ENCODE measurements at regions not wholly inside any gene's neighbourhood (a gene's known extent, or its start where the extent isn't known, plus 50 kb on each side); places are given as distances from the start of the nearest gene placed in this dataset.

DNA sequence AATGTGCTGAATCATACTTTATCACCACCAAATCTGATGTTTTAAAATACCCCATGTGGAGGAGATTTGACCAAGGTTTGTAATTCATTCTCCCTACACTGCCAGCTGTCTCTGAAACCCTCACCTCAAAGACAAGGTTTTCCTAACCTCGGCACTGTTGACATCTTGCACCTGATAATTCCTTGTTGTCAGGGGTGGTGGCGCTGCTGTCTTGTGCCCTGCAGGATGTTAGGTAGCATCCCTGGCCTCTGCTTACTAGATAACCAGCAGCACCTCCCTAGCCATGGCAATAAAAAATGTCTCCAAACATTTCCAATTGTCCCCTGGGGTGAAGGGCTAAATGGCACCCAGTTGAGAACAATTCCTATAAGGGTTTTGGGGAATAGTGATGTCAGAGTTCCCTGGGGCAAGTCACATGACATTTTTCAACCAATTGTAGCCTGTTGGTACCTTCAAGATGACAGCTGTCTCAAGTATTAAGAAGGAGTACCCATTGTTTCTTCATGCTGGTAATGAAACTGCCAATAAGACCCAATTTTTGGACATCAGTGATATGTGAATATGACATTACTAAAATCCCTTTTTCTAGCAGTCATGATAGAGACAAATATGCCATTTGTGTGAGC lies 160.6 kb upstream of the PLCXD3 start:
- no peak for DNase-seq (ENCODE audit: low read depth, low spot score)

DNA sequence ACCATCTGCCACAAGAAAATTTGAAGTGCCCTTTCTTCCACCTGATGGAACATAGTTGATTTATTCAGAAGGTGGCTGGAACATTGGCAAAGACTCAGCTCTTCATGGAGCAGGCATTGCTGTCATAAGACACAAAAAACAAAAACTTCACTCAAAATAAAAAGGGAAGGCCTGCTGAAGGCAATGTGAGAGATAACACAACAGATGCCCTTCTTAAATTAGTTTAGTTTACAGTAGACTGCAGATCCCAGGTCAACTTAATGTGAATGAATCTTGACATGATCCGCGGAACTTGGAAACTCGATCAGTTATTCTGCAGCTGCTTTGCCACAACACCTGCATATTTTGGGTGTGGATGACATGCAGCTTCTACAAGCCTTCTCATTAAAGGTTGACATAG lies 159.8 kb upstream of the PLCXD3 start:
- DNase-seq (ENCODE audit: low read depth, low spot score), result no peak

DNA sequence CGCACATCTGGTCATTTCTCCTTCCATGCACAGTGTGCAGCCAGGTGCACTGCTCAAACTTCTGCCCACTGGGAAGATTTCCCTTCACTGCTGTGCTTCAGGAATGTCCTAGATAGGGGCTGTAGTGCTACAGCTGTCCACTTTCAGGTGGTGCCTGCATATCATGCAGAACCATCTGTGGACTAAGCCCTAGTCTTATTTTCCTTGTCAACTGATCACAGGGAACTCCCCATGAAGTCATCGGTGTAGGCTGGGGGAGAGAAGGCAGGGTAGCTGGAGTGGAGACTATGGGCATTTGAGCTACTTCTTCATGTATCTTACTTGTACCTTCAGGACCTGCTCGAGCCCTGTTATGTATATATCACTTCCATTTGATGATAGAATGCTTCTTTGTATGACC lies 150.9 kb upstream of the PLCXD3 start:
- no peak for DNase-seq (ENCODE audit: low read depth, low spot score)

DNA sequence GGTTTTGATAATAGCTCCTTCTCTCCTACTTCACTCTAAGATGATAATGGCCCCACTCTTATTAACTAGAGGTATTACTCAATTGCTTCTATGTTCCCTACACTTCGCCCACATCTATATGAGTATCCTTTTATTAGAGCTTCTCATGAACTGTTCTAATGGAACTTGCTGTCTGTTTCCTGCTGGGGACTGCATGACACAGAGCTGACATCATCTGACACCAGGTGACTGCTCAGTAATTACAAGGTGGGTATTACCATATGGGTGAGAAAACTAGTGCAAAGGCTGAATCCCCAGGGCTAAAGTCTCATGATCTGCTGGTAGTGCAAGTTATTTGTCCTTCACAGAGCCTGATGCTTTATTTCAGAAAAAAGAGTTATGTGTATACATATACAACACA lies 146.2 kb upstream of the PLCXD3 start:
- no peak for DNase-seq (ENCODE audit: low read depth, low spot score)

DNA sequence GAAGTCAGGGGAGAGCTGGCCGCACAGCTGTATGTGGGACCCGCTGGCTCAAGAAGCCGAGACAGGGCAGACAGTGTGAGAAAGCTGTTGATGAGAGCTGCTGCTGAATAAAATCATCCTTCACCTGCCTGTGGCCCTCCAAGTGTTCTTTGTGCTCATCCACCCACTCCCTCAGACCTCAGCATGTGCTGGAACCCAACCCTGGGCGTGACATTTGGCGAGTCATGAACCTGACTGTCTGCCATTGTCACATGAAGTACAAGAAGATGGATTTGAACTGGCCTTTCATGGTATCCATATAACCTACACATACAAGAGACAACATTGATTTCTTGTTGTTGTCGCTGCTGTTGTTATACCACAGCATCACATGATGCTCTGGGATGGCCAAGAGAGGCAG lies 139.7 kb upstream of the PLCXD3 start:
- DNase-seq (ENCODE audit: low read depth, low spot score), result no peak

DNA sequence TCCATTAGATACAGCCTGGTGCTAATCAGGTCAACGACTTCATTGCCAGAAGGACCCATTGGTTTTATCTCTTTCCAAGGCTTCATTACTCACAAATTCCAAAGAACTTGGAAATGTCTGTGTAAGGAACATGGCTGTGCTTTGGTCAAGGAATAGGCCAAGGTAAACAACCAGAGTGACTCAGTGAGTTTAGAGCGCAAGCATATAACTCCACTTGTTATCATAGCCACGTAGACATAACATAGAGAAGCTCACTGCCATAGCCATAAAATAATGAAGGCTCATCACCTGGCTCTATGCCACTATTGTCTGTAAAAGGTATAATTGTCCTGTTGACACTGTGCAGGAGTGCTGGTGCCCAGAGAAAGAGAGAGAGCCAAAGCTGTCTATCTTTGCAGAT lies 139.3 kb upstream of the PLCXD3 start:
- DNase-seq (ENCODE audit: low read depth, low spot score), result no peak

DNA sequence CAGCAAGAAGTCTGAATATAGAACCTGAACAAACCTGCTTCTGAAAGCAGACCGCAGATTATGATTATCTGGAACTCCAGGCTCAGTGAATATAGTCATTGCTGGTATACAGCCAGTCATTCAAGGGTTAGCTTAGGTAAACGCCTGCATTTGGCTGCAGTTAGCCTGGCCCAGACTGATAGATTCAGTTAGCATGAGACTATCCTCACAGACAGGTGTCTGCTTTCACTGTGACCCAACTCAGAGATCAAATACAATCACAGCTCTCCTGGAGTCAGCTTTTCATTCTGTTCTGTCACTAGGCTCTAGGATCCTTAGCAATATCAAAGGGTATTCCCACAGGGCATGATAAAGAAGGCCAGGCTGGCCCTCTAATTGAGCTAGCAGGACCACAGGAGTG lies 138.6 kb upstream of the PLCXD3 start:
- no peak for DNase-seq (ENCODE audit: low read depth, low spot score)

DNA sequence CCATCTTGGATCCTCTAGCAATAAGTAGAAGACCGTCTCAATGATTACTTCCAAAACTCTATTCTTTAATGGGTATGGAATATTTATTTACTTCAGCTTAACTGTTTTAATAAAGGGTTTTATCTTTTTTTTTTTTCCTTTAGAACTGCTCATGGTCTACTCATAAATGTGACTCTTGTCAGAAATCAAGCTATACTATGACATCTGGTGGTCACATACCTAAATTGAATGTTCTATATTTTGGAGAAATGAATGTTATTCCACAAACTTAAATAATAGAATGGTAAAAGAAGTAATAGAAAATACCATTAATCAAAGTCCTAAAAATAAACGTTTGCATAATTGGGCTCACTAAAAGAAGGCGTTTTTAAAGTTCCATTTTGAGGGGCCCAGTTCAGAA lies 131.2 kb upstream of the PLCXD3 start:
- DNase-seq (ENCODE audit: low read depth, low spot score), result no peak

DNA sequence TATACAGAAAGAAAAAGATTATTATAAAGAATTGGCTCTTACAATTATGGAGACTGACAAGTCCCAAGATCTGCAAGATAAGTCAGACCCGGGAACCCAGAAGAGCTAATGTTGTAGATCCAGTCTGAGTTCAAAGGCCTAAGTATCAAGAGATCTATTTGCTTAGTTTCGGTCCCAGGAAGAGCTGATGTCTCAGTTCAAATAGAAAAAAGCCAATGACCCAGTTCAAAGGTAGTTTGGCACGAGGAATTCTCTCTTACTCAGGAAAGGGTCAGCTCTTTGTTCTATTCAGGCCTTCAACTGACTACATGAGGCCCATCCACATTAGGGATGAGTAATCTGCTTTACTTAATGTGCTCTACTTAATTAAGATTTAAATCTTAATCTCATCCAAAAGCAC lies 128.3 kb upstream of the PLCXD3 start:
- DNase-seq (ENCODE audit: low read depth, low spot score), result no peak

DNA sequence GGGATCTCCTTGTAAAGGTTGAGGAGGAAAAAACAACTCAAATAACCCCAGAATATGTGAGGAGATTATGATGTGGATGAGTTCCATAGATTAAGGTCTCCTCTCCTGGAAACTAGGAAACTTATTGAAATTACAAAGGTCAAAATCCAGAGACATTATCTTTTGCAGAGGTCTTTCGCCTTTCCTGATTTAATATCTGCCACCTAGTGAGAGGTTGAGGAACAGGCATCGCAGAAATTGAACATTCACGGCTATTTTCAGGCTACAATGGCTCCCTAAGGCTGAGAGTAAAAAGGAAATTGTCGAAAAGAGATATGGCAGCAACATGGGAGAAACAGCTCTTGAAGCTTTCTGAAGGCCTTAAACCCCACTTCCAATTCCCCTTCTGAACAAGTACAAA lies 127.5 kb upstream of the PLCXD3 start:
- DNase-seq (ENCODE audit: low read depth, low spot score), result no peak

DNA sequence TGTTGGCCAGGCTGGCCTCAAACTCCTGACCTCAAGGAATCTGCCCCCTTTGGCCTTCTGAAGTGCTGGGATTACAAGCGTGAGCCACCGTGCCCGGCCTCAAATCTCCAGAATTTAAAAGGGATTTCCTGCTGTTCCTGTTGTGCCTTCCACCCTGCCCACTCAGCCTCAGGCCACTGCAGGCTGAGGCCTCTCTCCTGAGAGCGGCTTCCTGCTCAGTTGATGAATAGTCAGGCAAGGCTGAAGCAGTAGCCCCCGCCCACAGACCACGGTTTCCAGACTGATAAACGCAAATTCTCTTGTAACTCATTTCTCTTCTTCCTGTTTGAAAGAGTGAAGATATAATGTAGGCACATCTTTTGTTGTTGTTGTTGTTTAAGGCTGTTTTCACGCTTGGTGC lies 127.0 kb upstream of the PLCXD3 start:
- DNase-seq (ENCODE audit: low read depth, low spot score), result no peak

DNA sequence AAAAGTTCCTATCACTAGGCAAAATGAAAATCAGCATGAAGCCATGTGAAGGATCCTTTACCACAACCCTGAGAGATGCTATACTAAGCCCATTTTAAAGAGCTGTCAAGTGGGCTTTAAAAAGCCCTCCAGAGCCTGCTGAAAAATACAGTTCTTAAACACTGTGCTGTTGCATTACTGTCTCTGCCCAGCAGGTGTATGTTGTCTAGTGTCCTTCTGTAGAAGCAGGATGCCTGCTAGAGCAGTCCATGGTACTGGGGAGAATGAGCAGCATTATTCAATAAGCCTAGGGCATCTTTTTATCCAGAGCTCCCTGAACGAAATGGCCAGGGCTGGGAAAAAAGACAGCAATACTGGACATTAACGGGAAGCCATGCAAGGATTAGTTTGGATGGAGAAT lies 126.2 kb upstream of the PLCXD3 start:
- DNase-seq (ENCODE audit: low read depth, low spot score), result peak; percentile 25

DNA sequence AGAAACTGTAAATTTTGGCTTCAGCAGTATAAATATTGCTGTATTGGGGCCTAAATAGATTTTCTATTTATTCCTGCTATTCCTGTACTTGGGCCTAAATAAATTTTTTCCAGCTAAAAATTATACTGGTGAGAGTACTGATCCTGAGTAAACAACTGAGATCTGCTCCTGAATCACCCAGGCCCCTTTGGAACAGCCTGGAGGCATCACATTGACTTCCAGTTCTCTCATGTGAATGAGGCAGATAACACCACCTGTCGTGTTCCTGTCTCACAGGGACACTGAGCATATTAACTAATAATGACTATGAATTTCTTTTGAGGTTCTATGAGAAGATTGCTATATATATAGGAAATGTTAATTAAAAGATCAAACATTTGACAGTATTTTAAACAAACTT lies 119.5 kb upstream of the PLCXD3 start:
- no peak for DNase-seq (ENCODE audit: low read depth, low spot score)

DNA sequence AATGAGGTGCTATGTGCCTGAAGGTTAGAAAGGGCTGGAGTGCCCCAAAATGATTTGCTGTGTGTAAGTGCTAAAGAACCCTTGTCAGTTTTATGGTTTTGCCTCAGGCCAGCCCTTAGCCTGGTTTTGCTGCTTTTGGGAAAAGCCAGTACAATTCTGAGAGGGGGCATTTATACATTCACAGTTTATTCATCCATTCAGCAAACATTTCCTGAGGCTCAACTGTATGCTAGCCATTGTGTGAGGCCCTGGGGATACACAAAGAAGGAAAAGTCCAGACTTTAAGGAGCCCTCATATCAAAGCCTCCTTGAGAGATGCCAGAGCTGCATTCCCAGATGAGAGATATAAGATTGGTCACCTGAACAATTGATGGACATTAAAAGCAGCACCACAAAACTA lies 115.2 kb upstream of the PLCXD3 start:
- DNase-seq (ENCODE audit: low read depth, low spot score), result no peak

DNA sequence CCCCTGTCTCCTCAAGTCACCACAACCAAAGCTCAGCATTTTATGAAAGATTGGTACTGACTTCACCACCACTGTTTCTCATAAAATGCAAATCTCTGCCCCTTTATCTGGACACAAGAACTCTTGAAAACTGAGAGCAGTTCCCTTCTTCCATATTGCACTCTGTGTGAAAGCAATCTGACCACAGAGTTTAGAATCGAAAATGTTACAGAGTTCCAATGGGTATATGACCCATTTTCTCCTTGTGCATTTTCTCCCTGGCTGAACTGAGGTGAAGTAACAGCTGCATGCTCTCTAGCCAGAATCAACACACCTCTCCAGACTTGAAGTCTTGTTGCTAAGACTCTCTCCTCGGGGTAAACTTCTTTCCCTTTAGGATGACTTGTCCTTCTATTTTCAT lies 111.0 kb upstream of the PLCXD3 start:
- no peak for DNase-seq (ENCODE audit: low read depth, low spot score)

DNA sequence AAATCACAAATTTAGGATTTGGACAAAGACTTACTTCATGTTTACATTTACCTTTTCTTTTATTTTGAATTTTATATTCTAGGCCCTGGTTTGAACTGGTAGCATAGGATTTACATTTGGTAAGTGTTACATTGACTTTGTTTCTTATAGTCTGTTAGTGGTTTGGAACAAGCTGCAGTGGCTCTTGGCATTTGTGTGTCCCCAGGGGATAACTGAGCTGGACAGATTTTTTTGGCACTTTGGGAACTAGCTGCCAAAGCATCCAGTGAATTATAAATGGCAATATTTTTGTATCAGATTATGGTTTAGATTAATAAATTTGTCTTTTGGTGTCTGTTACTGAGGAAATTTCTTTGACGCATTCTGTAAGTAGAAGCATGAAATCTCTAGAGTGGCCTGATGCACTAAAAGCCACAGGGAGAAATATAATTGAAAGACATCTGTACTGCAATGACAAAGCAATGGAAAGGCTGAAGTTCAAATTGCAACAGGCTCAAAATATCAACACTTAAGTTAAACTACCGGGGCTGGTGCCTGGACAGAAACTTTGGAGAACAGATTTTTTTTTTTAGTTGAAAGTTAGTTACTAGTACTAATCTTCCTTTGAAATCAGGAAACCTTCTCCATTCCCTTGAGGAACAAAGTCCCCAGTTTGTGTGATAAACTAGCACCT lies 107.6 kb upstream of the PLCXD3 start:
- no peak for DNase-seq (ENCODE audit: low read depth, low spot score)

DNA sequence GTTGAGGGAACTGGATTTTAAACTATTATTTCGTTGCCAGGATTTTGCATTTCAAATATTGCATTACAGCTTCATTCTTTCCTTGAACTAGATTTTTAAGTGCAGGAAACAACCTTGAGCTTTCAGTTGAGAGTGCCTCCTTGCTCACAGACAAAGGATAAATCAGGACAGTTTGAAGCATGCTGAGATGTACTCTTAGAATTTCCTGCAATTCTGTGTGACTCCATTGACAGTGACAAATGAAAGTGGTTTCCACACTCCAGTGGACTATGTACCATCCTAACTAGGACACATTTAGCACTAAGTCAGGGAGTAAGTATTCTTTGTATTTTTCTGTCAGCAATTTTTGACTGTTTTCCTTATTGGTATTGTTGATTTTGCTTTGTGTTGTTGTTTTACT lies 100.0 kb upstream of the PLCXD3 start:
- DNase-seq (ENCODE audit: low read depth, low spot score), result no peak

DNA sequence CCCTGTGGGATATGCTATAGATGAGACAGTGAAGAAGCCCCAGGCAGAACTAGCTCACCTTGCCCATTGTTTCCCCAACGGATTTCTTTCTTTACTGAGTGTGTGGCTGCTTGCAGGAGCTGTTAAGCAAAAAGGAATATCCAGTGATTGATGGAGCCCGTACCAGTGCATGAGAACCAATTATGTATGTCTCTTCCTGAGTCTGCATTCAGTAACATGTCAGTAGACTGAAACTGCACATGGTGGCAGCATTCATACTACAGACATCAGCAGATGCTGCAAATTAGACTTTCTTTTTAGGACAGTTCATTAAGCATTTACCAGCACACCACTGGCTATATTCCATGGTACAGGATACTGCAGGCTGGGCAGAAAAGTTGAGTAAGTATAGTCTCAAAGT lies 90.3 kb upstream of the PLCXD3 start:
- DNase-seq (ENCODE audit: low read depth, low spot score), result no peak

DNA sequence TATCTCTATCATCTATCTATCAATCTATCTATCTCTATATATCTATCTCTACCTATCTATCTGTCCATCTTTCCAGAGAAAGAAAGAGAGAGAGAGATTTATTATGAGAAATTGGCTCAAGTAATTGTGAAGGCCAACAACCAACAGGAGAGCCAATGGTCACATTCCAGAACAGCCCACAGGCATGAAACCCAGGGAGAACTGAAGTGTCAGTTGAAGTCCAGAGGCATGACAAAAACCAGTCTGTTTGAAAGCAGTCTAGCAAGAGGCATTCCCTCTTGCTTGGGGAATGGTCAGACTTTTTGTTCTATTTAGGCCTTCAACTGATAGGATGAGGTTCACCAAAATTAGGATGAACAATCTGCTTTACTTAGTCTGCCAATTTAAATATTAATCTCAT lies 87.6 kb upstream of the PLCXD3 start:
- DNase-seq (ENCODE audit: low read depth, low spot score), result no peak

DNA sequence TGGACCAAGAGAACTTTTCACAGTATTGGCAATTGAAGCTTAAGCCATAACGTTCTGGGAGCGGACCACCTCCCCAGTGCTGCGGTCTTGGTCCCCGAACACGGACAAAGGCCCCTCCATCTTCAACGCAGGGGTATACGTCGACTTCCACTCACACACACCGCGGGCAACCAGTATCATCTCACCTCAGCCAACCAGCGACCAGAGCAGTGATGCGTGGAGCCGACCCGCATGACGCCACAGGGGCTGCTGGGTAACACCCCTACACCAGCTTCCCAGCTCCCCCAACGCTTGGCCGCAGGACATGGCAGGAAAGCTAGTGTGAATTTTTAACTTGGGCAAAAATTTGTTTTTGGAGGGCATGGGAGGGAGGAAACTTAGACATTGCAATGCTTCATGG lies 77.3 kb upstream of the PLCXD3 start:
- DNase-seq (ENCODE audit: low read depth, low spot score), result no peak

DNA sequence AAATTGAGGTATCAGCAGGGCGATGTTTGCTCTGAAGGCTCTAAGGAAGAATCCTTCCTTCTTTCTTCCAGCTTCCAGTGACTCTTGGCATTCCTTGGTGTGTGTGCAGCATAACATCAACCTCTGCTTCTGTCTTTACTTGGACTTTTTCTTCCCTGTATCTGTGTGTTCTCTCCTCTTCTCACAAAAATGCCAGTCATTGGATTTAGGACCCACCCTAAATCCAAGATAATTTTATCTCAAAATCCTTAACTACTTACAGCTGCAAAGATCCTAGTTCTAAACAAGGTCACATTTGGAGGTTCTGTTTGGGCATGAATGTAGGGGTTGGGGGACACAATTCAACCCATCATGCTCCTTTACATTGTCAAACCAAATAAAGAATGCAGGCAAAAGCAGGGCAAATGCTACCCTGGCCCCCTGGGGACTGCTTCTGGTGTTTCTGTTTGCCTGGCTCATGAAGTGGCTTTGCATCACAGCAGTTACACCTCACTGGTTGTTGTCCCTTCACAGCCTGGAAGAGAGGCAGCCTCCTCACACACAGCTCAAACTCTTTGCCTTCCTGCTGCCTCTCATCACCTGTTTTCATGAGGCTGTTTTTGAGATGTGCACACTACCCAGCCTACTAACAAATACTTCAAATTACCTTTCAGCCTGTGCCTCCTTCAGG lies 64.8 kb upstream of the PLCXD3 start:
- peak; percentile 12 for DNase-seq (ENCODE audit: low read depth, low spot score)

DNA sequence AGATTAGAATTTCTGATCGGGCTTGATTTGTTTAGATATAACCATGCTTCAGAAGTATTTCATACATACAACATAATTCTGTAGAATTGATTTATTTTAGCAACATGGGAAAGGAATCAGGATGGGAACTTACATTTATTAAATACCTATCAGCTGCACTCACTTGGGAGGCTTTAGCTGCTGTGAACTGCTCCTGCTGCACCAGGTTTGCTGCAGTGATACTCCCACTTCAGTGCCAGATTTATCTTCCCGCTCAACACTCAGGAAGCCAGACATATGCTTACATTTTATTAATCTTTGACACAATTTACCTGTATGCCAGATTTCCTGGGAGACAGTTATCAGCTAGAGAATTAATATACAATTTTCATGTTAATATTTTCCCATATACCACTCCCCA lies 64.0 kb upstream of the PLCXD3 start:
- DNase-seq (ENCODE audit: low read depth, low spot score), result no peak

Data from iPS DF 19.7 (cell line).